ENCODE measurements at regions not wholly inside any gene's neighbourhood (a gene's known extent, or its start where the extent isn't known, plus 50 kb on each side); places are given as distances from the start of the nearest gene placed in this dataset.

- TF ChIP-seq CTCF (conservative IDR thresholded peaks at IDR 0.05; ENCODE audit: low read depth, low read length) (no peak), EZH2 (IDR thresholded peaks at IDR 0.05; ENCODE audit: low read length, unreplicated experiment) (no peak), EZH2phosphoT487 (IDR thresholded peaks at IDR 0.05; ENCODE audit: borderline replicate concordance, low read length) (no peak)
Measured at GRCh38 chr7:25821225-25821624, 330.8 kb upstream of the NFE2L3 start.

Data from PC-3 (cell line).